Stimulated activated naive B cell treated with anti-CD40 and anti-IgM and Interleukin-4, amounts not matched to agents 10 μg/mL and 1 μg/mL and 100 μg/mL, for 72 hours (primary cell): ENCODE measurements at regions not wholly inside any gene's neighbourhood (a gene's known extent, or its start where the extent isn't known, plus 50 kb on each side); places are given as distances from the start of the nearest gene placed in this dataset.

Experiments used
- ATAC-seq, 2 donors: fragments of 150-1000 bp; cut with Tn5 transposase; replicated peaks; 2 replicates each; pipeline ENCODE4 v1.10.0; 2021; ENCODE audit warnings: moderate library complexity in 1 of 2
- DNase-seq: peaks from one replicate; pipeline ENCODE4 v3.0.0; 2021
- H3K27ac Mint-ChIP-seq: one replicate; pipeline ENCODE4 v1.8.0; 2022; ENCODE audit warnings: mild to moderate bottlenecking, mixed read lengths
- H3K27me3 Mint-ChIP-seq, 2 donors: one replicate each; pipeline ENCODE4 v1.8.0; 2022; ENCODE audit warnings: mixed read lengths in 2 of 2
- H3K36me3 Mint-ChIP-seq, 2 donors: one replicate each; pipeline ENCODE4 v1.8.0; 2022; ENCODE audit warnings: mixed read lengths in 2 of 2, mild to moderate bottlenecking in 1 of 2
- H3K4me1 Mint-ChIP-seq, 2 donors: one replicate each; pipeline ENCODE4 v1.8.0; 2022; ENCODE audit warnings: mixed read lengths in 2 of 2, mild to moderate bottlenecking in 1 of 2
- H3K4me3 Mint-ChIP-seq, 2 donors: one replicate each; pipeline ENCODE4 v1.8.0; 2022; ENCODE audit warnings: mild to moderate bottlenecking in 2 of 2, mixed read lengths in 2 of 2, moderate library complexity in 1 of 2
- H3K9me3 Mint-ChIP-seq, 2 donors: one replicate each; pipeline ENCODE4 v1.8.0; 2022; ENCODE audit warnings: mixed read lengths in 2 of 2, mild to moderate bottlenecking in 1 of 2

- DNase-seq = no peak
Measured at GRCh38 chr1:233518344-233518743, 95.6 kb upstream of the KCNK1 start.

GRCh38 chr1:233520261-233521191 is 93.4 kb upstream of the KCNK1 start:
- H3K9me3 Mint-ChIP-seq = peaks cover 9 to 11% of the 10 kb centered on the region in 2 donors
- no peak overlapping the region for H3K4me3 Mint-ChIP-seq
- no peaks in the 10 kb centered on the region for H3K36me3 Mint-ChIP-seq
- DNase-seq = no peak
- peaks cover 0 to 7% of the 10 kb centered on the region in 2 donors for H3K27me3 Mint-ChIP-seq
- no peak for ATAC-seq
- H3K4me1 Mint-ChIP-seq = peaks cover 0 to 6% of the 10 kb centered on the region in 2 donors
- no peak overlapping the region for H3K27ac Mint-ChIP-seq

More at GRCh38 chr1:233518344-233518743, 95.6 kb upstream of the KCNK1 start:
- no peak overlapping the region for H3K27ac Mint-ChIP-seq
- peaks cover 0 to 6% of the 10 kb centered on the region in 2 donors for H3K4me1 Mint-ChIP-seq
- H3K27me3 Mint-ChIP-seq = peaks cover 0 to 4% of the 10 kb centered on the region in 2 donors
- H3K9me3 Mint-ChIP-seq = peaks cover 9 to 11% of the 10 kb centered on the region in 2 donors
- no peak for ATAC-seq
- H3K4me3 Mint-ChIP-seq = no peak overlapping the region
- H3K36me3 Mint-ChIP-seq = no peaks in the 10 kb centered on the region

- H3K4me3 Mint-ChIP-seq = no peak overlapping the region
- H3K27ac Mint-ChIP-seq = no peak overlapping the region
- ATAC-seq (no peak), DNase-seq (no peak)
- H3K4me1 Mint-ChIP-seq = peaks cover 0 to 6% of the 10 kb centered on the region in 2 donors
- peaks cover 0 to 7% of the 10 kb centered on the region in 2 donors for H3K27me3 Mint-ChIP-seq
- no peaks in the 10 kb centered on the region for H3K36me3 Mint-ChIP-seq
- peaks cover 9 to 11% of the 10 kb centered on the region in 2 donors for H3K9me3 Mint-ChIP-seq
Measured at GRCh38 chr1:233523047-233523446, 90.9 kb upstream of the KCNK1 start.

- no peak overlapping the region for H3K4me3 Mint-ChIP-seq
- peaks cover 8 to 10% of the 10 kb centered on the region in 2 donors for H3K9me3 Mint-ChIP-seq
- no peak for DNase-seq
- no peak overlapping the region for H3K27ac Mint-ChIP-seq
- no peaks in the 10 kb centered on the region for H3K4me1 Mint-ChIP-seq
- ATAC-seq = no peak
- no peaks in the 10 kb centered on the region for H3K36me3 Mint-ChIP-seq
- H3K27me3 Mint-ChIP-seq = peaks cover 0 to 7% of the 10 kb centered on the region in 2 donors
Measured at GRCh38 chr1:233527818-233528217, 86.1 kb upstream of the KCNK1 start.

GRCh38 chr1:233530665-233531386 is 83.1 kb upstream of the KCNK1 start:
- Mint-ChIP-seq H3K36me3 (no peaks in the 10 kb centered on the region), H3K27me3 (no peaks in the 10 kb centered on the region), H3K9me3 (peaks cover 8 to 13% of the 10 kb centered on the region in 2 donors), H3K4me3 (no peak overlapping the region), H3K4me1 (no peaks in the 10 kb centered on the region), H3K27ac (no peak overlapping the region)
- ATAC-seq (no peak), DNase-seq (no peak)

GRCh38 chr1:233540816-233541215 is 73.1 kb upstream of the KCNK1 start:
- ATAC-seq (no peak), DNase-seq (no peak)
- no peak overlapping the region for H3K27ac Mint-ChIP-seq
- no peaks in the 10 kb centered on the region for H3K4me1 Mint-ChIP-seq
- no peak overlapping the region for H3K4me3 Mint-ChIP-seq
- peaks cover 3 to 10% of the 10 kb centered on the region in 2 donors for H3K9me3 Mint-ChIP-seq
- H3K36me3 Mint-ChIP-seq = no peaks in the 10 kb centered on the region
- H3K27me3 Mint-ChIP-seq = peaks cover 5 to 8% of the 10 kb centered on the region in 2 donors

- peaks cover 3 to 13% of the 10 kb centered on the region in 2 donors for H3K9me3 Mint-ChIP-seq
- H3K27me3 Mint-ChIP-seq = peaks cover 5 to 13% of the 10 kb centered on the region in 2 donors
- no peaks in the 10 kb centered on the region for H3K36me3 Mint-ChIP-seq
- no peak for ATAC-seq
- H3K4me1 Mint-ChIP-seq = no peaks in the 10 kb centered on the region
- H3K4me3 Mint-ChIP-seq = no peak overlapping the region
- H3K27ac Mint-ChIP-seq = no peak overlapping the region
- DNase-seq = no peak
Measured at GRCh38 chr1:233543338-233544255, 70.3 kb upstream of the KCNK1 start.

GRCh38 chr1:233544304-233544703 is 69.6 kb upstream of the KCNK1 start:
- no peak overlapping the region for H3K4me3 Mint-ChIP-seq
- no peak overlapping the region for H3K27ac Mint-ChIP-seq
- no peaks in the 10 kb centered on the region for H3K36me3 Mint-ChIP-seq
- H3K4me1 Mint-ChIP-seq = no peaks in the 10 kb centered on the region
- peaks cover 5 to 13% of the 10 kb centered on the region in 2 donors for H3K27me3 Mint-ChIP-seq
- ATAC-seq (no peak), DNase-seq (no peak)
- peaks cover 3 to 13% of the 10 kb centered on the region in 2 donors for H3K9me3 Mint-ChIP-seq

- Mint-ChIP-seq H3K4me3 (no peak overlapping the region), H3K27ac (no peak overlapping the region), H3K9me3 (peaks cover 3 to 10% of the 10 kb centered on the region in 2 donors), H3K36me3 (no peaks in the 10 kb centered on the region), H3K4me1 (no peaks in the 10 kb centered on the region), H3K27me3 (peaks cover 5 to 13% of the 10 kb centered on the region in 2 donors)
- ATAC-seq (no peak), DNase-seq (no peak)
Measured at GRCh38 chr1:233547726-233548125, 66.2 kb upstream of the KCNK1 start.

GRCh38 chr1:233549404-233549803 is 64.5 kb upstream of the KCNK1 start:
- Mint-ChIP-seq H3K27ac (no peak overlapping the region), H3K36me3 (no peaks in the 10 kb centered on the region), H3K4me1 (no peaks in the 10 kb centered on the region), H3K27me3 (peaks cover 4 to 10% of the 10 kb centered on the region in 2 donors), H3K4me3 (no peak overlapping the region), H3K9me3 (peaks cover 3 to 5% of the 10 kb centered on the region in 2 donors)
- DNase-seq (no peak), ATAC-seq (no peak)

GRCh38 chr1:233549917-233550316 is 64.0 kb upstream of the KCNK1 start:
- DNase-seq = no peak
- Mint-ChIP-seq H3K4me1 (no peaks in the 10 kb centered on the region), H3K9me3 (peaks cover 0 to 3% of the 10 kb centered on the region in 2 donors), H3K4me3 (no peak overlapping the region), H3K27me3 (peaks cover 0 to 5% of the 10 kb centered on the region in 2 donors), H3K27ac (no peak overlapping the region), H3K36me3 (no peaks in the 10 kb centered on the region)
- ATAC-seq = no peak

GRCh38 chr1:233554037-233554436 is 59.9 kb upstream of the KCNK1 start:
- Mint-ChIP-seq H3K4me1 (no peaks in the 10 kb centered on the region), H3K36me3 (no peaks in the 10 kb centered on the region), H3K27me3 (no peaks in the 10 kb centered on the region)

GRCh38 chr1:233561708-233562426 is 52.0 kb upstream of the KCNK1 start:
- H3K27ac Mint-ChIP-seq = no peak overlapping the region
- H3K4me1 Mint-ChIP-seq = no peaks in the 10 kb centered on the region
- no peaks in the 10 kb centered on the region for H3K27me3 Mint-ChIP-seq
- ATAC-seq (no peak), DNase-seq (no peak)
- no peaks in the 10 kb centered on the region for H3K36me3 Mint-ChIP-seq
- H3K9me3 Mint-ChIP-seq = peaks cover 18 to 21% of the 10 kb centered on the region in 2 donors
- no peak overlapping the region for H3K4me3 Mint-ChIP-seq

More at GRCh38 chr1:233554037-233554436, 59.9 kb upstream of the KCNK1 start:
- H3K27ac Mint-ChIP-seq = no peak overlapping the region
- no peak overlapping the region for H3K4me3 Mint-ChIP-seq
- H3K9me3 Mint-ChIP-seq = no peaks in the 10 kb centered on the region
- DNase-seq = no peak
- no peak for ATAC-seq
